Activated CD4-positive, alpha-beta T cell treated with anti-CD3 and anti-CD28 coated beads, Interleukin-2, amount 50 U/mL, for 1 hour (primary cell): ENCODE measurements at regions not wholly inside any gene's neighbourhood (a gene's known extent, or its start where the extent isn't known, plus 50 kb on each side); places are given as distances from the start of the nearest gene placed in this dataset.

ENCODE experiments used
- DNase-seq: peaks from one replicate; pipeline ENCODE4 v3.0.0-alpha.2; 2020

DNA sequence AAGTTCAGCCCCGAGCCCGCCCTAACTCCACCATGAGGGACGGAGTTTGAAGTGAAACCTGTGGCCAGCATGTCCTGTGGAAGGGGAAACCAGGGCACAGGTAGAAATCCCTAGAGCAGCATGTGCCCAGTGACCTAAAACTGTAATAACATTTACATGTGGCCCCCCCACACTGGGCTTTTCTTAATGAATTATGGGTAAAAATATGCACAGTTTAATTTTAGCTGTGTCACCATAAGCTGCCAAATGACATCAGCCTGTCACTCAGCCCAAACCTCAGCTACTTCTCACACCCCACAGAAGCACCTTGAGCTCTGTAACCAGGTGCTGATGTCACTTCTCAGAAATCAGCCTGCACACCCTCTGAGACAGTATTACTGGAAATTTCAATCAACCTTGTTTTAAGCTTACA is 50.0 kb upstream of the SLC19A1 start:
- peak; percentile 64 for DNase-seq

DNA sequence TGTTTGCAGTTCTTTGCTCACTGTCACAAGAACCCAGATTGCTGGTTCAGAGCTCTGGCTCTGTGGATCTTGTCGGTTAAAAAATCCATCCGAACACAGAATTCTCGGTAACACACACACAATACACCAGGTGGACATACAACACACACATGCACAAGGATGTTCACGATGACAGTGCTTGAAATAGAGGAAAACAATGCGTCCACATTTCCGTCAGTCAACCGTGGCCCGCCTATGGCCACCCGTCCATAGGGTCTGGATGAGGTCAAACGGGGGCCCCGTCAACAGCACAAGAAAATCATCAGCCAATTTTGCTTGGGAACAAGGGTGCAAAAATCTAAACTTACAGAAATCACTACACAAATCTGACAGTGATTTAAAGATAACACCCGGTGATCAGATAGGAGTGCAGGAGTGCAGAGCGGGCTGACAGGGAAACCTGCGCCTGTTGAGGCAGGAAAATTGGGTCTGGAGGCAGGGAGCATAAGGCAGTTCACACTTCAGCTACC is 50.4 kb upstream of the SLC19A1 start:
- no peak for DNase-seq

- DNase-seq = no peak
Observed at GRCh38 chr21:45593162-45594022, 50.1 kb upstream of the PCBP3 start.
